Neural cell (in vitro differentiated cells): ENCODE measurements at regions not wholly inside any gene's neighbourhood (a gene's known extent, or its start where the extent isn't known, plus 50 kb on each side); places are given as distances from the start of the nearest gene placed in this dataset.

Experiments used
- EP300 ChIP-seq: fragments of 450-650 bp; conservative IDR thresholded peaks from 2 replicates; pipeline ENCODE4 v1.6.1; 2014; ENCODE audit warnings: antibody characterized with exemption, mild to moderate bottlenecking, moderate library complexity; ENCODE audit not compliant: poor library complexity, severe bottlenecking
- EZH2 ChIP-seq: fragments of 200-600, 300-800 bp; shearing (Covaris generic), sonication (generic); IDR thresholded peaks from 2 replicates; pipeline ENCODE4 v1.6.1; 2014; ENCODE audit warnings: antibody characterized with exemption, low read length, borderline replicate concordance, mild to moderate bottlenecking; ENCODE audit not compliant: insufficient read depth, poor library complexity, severe bottlenecking
- POLR2AphosphoS5 ChIP-seq: IDR thresholded peaks from 2 replicates; pipeline ENCODE4 v1.6.1; 2012
- RAD21 ChIP-seq: fragments of 450-650 bp; conservative IDR thresholded peaks from 2 replicates; pipeline ENCODE4 v1.6.1; 2014; ENCODE audit warnings: antibody characterized with exemption, mild to moderate bottlenecking, moderate library complexity
- TF ChIP-seq, protein P1 (sequence below): fragments of 450-650 bp; IDR thresholded peaks from 2 replicates; pipeline ENCODE4 v1.5.1; 2014; ENCODE audit warnings: antibody characterized with exemption, mild to moderate bottlenecking, moderate library complexity; ENCODE audit not compliant: poor library complexity, severe bottlenecking

DNA sequence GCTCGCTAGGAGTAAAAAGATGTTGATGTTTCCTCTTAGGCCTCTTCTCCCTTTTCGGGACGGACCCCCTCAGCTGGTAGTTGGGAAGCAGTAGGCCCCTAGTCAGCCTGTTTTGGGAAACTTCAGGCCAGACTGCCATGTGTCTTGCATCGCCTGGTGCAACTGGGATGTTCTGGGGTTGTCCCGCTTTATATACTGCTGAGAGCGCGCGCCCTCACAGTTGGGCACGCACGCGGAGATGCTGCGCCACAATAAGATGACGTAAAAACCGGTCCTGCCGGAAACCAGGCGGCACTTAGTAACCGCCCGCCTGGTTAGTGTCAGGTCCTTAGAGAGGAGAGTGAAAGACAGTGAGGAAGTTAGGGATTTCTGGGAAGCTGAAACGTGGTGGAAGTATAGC is 231.3 kb upstream of the CT83 start:
- TF ChIP-seq, protein P1, sequence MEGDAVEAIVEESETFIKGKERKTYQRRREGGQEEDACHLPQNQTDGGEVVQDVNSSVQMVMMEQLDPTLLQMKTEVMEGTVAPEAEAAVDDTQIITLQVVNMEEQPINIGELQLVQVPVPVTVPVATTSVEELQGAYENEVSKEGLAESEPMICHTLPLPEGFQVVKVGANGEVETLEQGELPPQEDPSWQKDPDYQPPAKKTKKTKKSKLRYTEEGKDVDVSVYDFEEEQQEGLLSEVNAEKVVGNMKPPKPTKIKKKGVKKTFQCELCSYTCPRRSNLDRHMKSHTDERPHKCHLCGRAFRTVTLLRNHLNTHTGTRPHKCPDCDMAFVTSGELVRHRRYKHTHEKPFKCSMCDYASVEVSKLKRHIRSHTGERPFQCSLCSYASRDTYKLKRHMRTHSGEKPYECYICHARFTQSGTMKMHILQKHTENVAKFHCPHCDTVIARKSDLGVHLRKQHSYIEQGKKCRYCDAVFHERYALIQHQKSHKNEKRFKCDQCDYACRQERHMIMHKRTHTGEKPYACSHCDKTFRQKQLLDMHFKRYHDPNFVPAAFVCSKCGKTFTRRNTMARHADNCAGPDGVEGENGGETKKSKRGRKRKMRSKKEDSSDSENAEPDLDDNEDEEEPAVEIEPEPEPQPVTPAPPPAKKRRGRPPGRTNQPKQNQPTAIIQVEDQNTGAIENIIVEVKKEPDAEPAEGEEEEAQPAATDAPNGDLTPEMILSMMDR = no peak
- TF ChIP-seq EZH2 (no peak), EP300 (no peak), RAD21 (no peak), POLR2AphosphoS5 (no peak)
